Globus pallidus (tissue), 1 donor: ENCODE measurements at regions not wholly inside any gene's neighbourhood (a gene's known extent, or its start where the extent isn't known, plus 50 kb on each side); places are given as distances from the start of the nearest gene placed in this dataset.

Experiments used
- DNase-seq: peaks from one replicate; pipeline ENCODE4 v3.0.0-alpha.2; 2015; ENCODE audit warnings: low spot score

- no peak for DNase-seq
These were observed 154.8 kb upstream of the SLC35B3 start for GRCh38 chr6:8589941-8590729.

- DNase-seq = no peak
These were observed 152.8 kb upstream of the SLC35B3 start for GRCh38 chr6:8588176-8588575.

GRCh38 chr6:8583291-8583690, 147.9 kb upstream of the SLC35B3 start:
- DNase-seq = no peak

GRCh38 chr6:8579372-8579771, 144.0 kb upstream of the SLC35B3 start:
- DNase-seq = no peak

GRCh38 chr6:8578006-8578405, 142.7 kb upstream of the SLC35B3 start:
- no peak for DNase-seq

- DNase-seq = no peak
These were observed 139.6 kb upstream of the SLC35B3 start for GRCh38 chr6:8574749-8575468.

- DNase-seq = no peak
These were observed 139.0 kb upstream of the SLC35B3 start for GRCh38 chr6:8574311-8574710.

- no peak for DNase-seq
These were observed 135.0 kb upstream of the SLC35B3 start for GRCh38 chr6:8570256-8570920.

GRCh38 chr6:8562125-8562524, 126.8 kb upstream of the SLC35B3 start:
- DNase-seq = no peak

- DNase-seq = no peak
These were observed 123.6 kb upstream of the SLC35B3 start for GRCh38 chr6:8558953-8559352.

- no peak for DNase-seq
These were observed 121.8 kb upstream of the SLC35B3 start for GRCh38 chr6:8557014-8557748.

- no peak for DNase-seq
These were observed 121.1 kb upstream of the SLC35B3 start for GRCh38 chr6:8556370-8557013.

- DNase-seq = no peak
These were observed 116.6 kb upstream of the SLC35B3 start for GRCh38 chr6:8551993-8552392.

GRCh38 chr6:8551386-8551785, 116.0 kb upstream of the SLC35B3 start:
- DNase-seq = no peak

- no peak for DNase-seq
These were observed 113.9 kb upstream of the SLC35B3 start for GRCh38 chr6:8549074-8549790.

GRCh38 chr6:8546496-8546895, 111.2 kb upstream of the SLC35B3 start:
- DNase-seq = no peak

GRCh38 chr6:8545336-8545735, 110.0 kb upstream of the SLC35B3 start:
- DNase-seq = no peak

GRCh38 chr6:8543714-8544113, 108.4 kb upstream of the SLC35B3 start:
- no peak for DNase-seq

GRCh38 chr6:8539453-8539852, 104.1 kb upstream of the SLC35B3 start:
- DNase-seq = no peak

GRCh38 chr6:8536122-8536521, 100.8 kb upstream of the SLC35B3 start:
- DNase-seq = no peak

GRCh38 chr6:8535519-8535918, 100.2 kb upstream of the SLC35B3 start:
- DNase-seq = no peak
